ENCODE measurements at regions not wholly inside any gene's neighbourhood (a gene's known extent, or its start where the extent isn't known, plus 50 kb on each side); places are given as distances from the start of the nearest gene placed in this dataset.

DNA sequence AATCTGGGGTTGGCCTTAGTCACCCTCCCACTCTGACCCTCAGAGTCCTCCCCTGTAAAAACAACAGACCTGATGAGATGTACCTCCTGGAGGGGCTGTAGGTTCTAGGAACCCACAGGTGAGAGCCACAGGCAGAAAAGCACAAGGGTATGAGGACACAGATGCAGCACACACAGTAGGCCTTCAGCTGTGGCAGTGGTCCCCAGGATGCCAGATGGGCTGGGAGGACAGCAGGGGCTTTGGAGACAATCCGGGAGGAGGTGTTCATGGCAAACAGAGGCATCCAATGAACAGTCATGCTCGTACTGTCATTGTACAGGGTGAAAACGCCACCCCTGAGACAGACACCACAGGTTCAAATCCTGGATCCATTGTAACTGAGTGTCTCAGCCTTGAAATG, 463.1 kb downstream of the MATN1 start:
- Mint-ChIP-seq H3K27me3 (ENCODE audit: low read depth) (peaks cover 33% of the 10 kb centered on the region), H3K4me3 (no peak overlapping the region), H3K36me3 (ENCODE audit: low read depth) (no peaks in the 10 kb centered on the region), H3K9me3 (peaks cover 4% of the 10 kb centered on the region), H3K4me1 (peaks cover 13% of the 10 kb centered on the region), H3K27ac (no peak overlapping the region)
- TF ChIP-seq, protein P1, sequence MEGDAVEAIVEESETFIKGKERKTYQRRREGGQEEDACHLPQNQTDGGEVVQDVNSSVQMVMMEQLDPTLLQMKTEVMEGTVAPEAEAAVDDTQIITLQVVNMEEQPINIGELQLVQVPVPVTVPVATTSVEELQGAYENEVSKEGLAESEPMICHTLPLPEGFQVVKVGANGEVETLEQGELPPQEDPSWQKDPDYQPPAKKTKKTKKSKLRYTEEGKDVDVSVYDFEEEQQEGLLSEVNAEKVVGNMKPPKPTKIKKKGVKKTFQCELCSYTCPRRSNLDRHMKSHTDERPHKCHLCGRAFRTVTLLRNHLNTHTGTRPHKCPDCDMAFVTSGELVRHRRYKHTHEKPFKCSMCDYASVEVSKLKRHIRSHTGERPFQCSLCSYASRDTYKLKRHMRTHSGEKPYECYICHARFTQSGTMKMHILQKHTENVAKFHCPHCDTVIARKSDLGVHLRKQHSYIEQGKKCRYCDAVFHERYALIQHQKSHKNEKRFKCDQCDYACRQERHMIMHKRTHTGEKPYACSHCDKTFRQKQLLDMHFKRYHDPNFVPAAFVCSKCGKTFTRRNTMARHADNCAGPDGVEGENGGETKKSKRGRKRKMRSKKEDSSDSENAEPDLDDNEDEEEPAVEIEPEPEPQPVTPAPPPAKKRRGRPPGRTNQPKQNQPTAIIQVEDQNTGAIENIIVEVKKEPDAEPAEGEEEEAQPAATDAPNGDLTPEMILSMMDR (IDR thresholded peaks at IDR 0.05; ENCODE audit: unreplicated experiment in 3 of 3): no peak

DNA sequence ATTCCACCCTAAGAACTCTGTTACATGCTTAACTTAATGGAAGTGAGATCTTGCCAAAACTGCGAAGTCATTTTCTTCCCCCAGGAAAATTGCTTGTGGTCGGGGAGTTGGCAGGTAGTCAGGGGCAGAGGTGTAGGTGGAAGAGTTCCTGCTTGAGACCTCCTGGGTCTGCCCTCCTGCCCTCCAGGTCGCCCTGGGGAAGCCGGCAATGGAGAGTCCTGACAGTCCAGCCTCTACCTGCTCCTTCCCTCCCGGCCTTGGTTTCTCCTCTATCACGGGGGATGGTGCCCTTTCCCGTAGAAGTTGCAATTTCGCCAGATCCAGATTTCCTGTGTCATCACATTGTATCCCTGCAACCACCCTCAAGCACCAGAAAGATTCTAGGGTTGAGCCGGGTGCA, 463.8 kb downstream of the MATN1 start:
- TF ChIP-seq, protein P1 (IDR thresholded peaks at IDR 0.05; ENCODE audit: unreplicated experiment in 3 of 3): no peak
- Mint-ChIP-seq H3K27me3 (ENCODE audit: low read depth) (peaks cover 40% of the 10 kb centered on the region), H3K9me3 (peaks cover 4% of the 10 kb centered on the region), H3K36me3 (ENCODE audit: low read depth) (no peaks in the 10 kb centered on the region), H3K4me3 (no peak overlapping the region), H3K27ac (no peak overlapping the region), H3K4me1 (peaks cover 13% of the 10 kb centered on the region)

DNA sequence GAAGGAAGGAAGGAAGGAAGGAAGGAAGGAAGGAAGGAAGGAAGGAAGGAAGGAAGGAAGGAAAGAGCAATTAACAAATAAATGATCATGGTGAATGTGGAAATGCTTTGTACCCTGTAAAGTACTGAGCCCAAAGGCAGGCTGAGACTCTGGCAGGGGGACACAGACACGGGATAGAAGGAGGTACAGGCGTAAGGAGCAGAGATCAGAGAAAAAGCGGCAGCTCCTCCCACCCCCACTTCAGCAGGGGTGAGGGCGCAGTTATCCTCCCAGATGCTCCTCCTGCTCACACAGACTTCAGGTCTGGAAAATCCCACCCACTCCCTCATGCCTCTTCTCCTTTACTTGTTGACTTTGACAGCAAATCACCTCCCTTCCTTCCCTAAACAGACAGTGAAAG, 464.5 kb downstream of the MATN1 start:
- TF ChIP-seq, protein P1 (IDR thresholded peaks at IDR 0.05; ENCODE audit: unreplicated experiment in 3 of 3): no peak
- H3K27me3 Mint-ChIP-seq (ENCODE audit: low read depth): peaks cover 38% of the 10 kb centered on the region
- H3K4me3 Mint-ChIP-seq: no peak overlapping the region
- peaks cover 4% of the 10 kb centered on the region for H3K9me3 Mint-ChIP-seq
- H3K36me3 Mint-ChIP-seq (ENCODE audit: low read depth): no peaks in the 10 kb centered on the region
- H3K4me1 Mint-ChIP-seq: peaks cover 13% of the 10 kb centered on the region
- H3K27ac Mint-ChIP-seq: no peak overlapping the region

DNA sequence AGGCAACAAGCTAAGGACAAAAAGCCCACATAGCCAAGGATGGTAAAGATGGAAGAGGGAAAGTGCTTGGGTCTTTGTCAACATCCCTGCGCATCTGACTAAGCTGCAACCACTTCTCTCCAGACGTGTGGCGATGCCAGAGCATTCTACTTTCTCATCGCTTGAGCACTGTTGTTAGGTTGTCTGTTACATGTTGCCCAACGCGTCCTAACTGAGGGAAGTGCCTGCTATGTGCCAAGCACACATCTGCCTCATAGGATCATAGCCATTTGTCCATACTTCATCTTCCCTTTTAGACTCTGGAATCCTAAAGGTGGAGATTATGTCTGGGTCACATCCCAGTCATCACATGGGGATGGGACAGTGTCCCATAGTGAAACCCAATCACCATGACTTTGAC, 464.9 kb downstream of the MATN1 start:
- Mint-ChIP-seq H3K27me3 (ENCODE audit: low read depth) (peaks cover 41% of the 10 kb centered on the region), H3K36me3 (ENCODE audit: low read depth) (no peaks in the 10 kb centered on the region), H3K4me3 (no peak overlapping the region), H3K27ac (no peak overlapping the region), H3K4me1 (peaks cover 13% of the 10 kb centered on the region), H3K9me3 (peaks cover 4% of the 10 kb centered on the region)
- TF ChIP-seq, protein P1 (IDR thresholded peaks at IDR 0.05; ENCODE audit: unreplicated experiment in 3 of 3): no peak

DNA sequence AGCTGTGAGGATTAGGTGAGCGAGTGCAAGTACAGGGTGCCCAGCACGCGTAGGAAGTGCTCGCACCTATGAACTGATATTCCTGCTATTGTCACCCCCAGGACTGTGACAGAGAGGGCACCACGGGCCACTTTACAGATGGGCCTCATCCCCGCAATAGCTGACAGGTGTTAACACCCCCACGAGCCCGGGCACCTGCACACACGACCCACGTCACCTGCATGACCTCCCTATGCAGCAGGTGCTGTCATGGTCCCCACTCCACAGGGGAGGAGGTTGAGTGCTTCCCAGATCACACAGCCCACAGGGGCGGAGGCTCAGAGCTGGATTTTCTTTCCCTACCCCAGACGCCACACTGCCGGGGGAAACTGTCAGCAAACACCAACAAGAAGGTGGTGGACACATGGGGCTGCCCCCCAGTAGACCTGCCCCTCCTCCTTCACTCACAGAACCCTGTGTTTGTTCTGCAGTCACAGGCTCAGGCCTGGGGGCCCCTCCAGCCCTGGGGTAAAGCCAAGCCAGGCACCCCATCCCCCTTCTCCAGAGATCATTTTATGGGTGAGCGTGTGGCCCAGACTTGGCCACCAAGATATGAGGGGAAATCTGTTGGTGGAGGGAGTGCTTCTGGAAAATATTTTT, 465.5 kb downstream of the MATN1 start:
- Mint-ChIP-seq H3K9me3 (peaks cover 4% of the 10 kb centered on the region), H3K4me3 (no peak overlapping the region), H3K4me1 (peaks cover 13% of the 10 kb centered on the region), H3K36me3 (ENCODE audit: low read depth) (no peaks in the 10 kb centered on the region), H3K27me3 (ENCODE audit: low read depth) (peaks cover 40% of the 10 kb centered on the region), H3K27ac (no peak overlapping the region)
- TF ChIP-seq, protein P1 (IDR thresholded peaks at IDR 0.05; ENCODE audit: unreplicated experiment in 3 of 3): no peak

DNA sequence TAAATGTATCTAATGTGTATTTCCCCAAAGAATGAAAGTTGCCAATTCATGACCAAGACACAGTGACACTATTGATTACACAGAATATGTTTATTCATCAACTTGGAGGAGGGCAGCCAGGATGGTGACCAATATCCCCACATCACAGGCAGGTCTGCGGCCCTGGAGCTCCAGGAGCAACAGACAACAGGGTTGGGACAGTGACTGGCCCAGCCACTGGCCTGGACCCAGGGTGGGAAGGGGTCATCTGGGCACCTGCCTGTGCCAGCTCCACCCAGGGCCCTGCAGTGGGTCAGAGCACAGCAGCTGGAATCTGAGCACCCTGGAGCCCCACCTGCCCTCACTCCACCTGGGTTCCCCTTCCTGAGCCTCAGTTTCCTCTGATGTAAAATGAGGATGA, 466.1 kb downstream of the MATN1 start:
- Mint-ChIP-seq H3K9me3 (peaks cover 4% of the 10 kb centered on the region), H3K36me3 (ENCODE audit: low read depth) (no peaks in the 10 kb centered on the region), H3K4me1 (peaks cover 13% of the 10 kb centered on the region), H3K27me3 (ENCODE audit: low read depth) (peaks cover 37% of the 10 kb centered on the region), H3K27ac (no peak overlapping the region), H3K4me3 (no peak overlapping the region)
- TF ChIP-seq, protein P1 (IDR thresholded peaks at IDR 0.05; ENCODE audit: unreplicated experiment in 3 of 3): no peak
